Panc1 (cell line): ENCODE measurements at regions not wholly inside any gene's neighbourhood (a gene's known extent, or its start where the extent isn't known, plus 50 kb on each side); places are given as distances from the start of the nearest gene placed in this dataset.

Experiments
- POLR2AphosphoS5 ChIP-seq: IDR thresholded peaks from 2 replicates; pipeline ENCODE4 v1.6.1; 2012; ENCODE audit warnings: mild to moderate bottlenecking, low read depth, low read length, moderate library complexity
- SIN3A ChIP-seq: IDR thresholded peaks from 2 replicates; pipeline ENCODE4 v1.6.1; 2012; ENCODE audit warnings: low read depth, mild to moderate bottlenecking, low read length, moderate library complexity, borderline replicate concordance; ENCODE audit not compliant: insufficient read depth
- TCF7L2 ChIP-seq: IDR thresholded peaks from 2 replicates; pipeline ENCODE4 v1.6.1; 2011; ENCODE audit warnings: mild to moderate bottlenecking, low read depth, low read length, inconsistent platforms
- TF ChIP-seq, protein P1 (sequence below): fragments of 450-650 bp; IDR thresholded peaks from 2 replicates; pipeline ENCODE4 v1.5.1; 2017; ENCODE audit warnings: mild to moderate bottlenecking

DNA sequence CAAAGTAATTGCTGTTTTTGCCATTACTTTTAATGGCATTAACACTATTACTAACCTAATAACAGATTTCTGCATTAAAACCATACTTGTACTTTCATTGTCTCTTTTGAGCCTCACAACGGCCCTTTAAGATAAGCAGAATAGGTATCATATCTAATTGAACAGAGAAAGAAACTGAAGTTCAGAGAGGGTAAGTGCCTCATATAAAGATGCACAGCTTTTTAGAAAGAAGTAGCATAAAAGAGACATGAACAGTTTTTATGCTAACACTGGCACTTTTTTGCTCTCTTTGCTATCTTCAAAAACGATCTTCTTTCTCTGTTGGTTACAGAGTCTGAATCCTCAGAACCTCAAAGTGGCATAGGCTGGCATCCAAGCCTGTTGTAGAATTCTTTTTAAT, 102.9 kb upstream of the OR5AK2 start:
- TF ChIP-seq, protein P1, sequence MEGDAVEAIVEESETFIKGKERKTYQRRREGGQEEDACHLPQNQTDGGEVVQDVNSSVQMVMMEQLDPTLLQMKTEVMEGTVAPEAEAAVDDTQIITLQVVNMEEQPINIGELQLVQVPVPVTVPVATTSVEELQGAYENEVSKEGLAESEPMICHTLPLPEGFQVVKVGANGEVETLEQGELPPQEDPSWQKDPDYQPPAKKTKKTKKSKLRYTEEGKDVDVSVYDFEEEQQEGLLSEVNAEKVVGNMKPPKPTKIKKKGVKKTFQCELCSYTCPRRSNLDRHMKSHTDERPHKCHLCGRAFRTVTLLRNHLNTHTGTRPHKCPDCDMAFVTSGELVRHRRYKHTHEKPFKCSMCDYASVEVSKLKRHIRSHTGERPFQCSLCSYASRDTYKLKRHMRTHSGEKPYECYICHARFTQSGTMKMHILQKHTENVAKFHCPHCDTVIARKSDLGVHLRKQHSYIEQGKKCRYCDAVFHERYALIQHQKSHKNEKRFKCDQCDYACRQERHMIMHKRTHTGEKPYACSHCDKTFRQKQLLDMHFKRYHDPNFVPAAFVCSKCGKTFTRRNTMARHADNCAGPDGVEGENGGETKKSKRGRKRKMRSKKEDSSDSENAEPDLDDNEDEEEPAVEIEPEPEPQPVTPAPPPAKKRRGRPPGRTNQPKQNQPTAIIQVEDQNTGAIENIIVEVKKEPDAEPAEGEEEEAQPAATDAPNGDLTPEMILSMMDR, result no peak
- TF ChIP-seq TCF7L2 (no peak), POLR2AphosphoS5 (no peak), SIN3A (no peak)
